Right lung (tissue), 2 donors: ENCODE measurements at regions not wholly inside any gene's neighbourhood (a gene's known extent, or its start where the extent isn't known, plus 50 kb on each side); places are given as distances from the start of the nearest gene placed in this dataset.
"Not testable (repeated sequence)": the region's sequence is repeated elsewhere in the genome, so short reads cannot be mapped to it uniquely, and the experiment has no call there.

Experiments
- DNase-seq, 2 donors: peaks; one replicate each; pipeline ENCODE4 v3.0.0-alpha.2; 2013

- DNase-seq: no peak
Measured at GRCh38 chr6:134821928-134822864, 127.7 kb downstream of the ALDH8A1 start.

DNA sequence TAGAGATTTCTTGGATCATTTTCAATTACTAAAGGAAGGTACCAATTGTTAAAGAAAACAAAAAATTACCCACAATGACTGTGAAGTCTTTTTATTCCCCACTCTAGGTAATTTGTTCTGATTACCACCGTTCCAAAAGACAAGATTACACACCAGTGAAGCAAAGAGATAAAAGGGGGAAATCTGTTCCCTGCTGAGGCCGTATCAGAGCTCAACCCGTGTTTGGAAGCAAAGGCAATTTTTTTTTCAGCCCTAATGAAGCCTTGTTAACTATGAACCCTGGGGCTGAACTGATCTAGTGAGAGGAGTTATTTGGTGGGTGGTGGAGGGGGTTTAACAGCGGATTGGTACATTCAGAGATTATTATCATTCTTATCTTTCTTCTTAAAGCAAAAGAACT lies 128.5 kb downstream of the ALDH8A1 start:
- no peak for DNase-seq

DNA sequence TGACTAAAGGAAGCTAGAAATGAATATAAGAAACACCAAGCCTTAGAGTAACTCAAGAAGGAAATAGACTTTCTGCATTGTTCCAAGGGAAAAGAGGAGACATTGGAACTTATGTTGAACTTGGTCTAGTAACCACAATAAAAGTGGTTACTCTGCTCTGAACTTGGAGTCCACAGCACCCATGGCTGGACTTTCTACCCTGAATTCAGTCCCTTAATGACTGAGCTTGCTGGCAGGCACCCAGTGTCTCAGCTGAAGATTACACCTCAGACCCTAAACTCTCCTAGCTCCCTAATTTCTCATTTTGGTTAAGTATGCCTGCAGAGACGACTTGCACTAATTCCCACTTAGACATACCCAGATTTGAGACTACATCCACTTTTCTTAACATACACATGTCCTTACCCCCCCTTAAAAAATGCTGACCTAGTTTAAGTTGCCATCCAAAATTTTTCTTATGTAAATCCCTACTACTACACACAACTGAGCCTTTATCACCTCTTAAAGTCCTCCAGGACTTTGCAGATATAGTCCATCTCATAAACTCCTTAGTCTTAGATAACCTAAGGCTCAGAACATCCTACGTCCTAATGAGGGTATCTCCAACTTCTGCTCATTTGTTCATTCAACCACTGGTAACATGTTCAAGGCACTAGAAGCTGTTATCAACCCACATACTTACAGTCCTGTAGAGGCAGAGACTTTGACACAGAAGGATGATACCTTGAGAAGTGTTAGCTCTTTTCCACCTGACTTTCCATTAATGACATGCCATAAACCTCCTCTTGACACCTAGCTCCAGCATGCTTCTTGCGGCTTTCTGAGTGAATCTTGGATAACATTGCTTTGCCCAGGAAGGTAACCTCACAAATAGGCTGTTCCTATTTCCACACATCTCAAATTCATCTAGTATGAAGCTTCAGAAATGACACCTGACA lies 129.8 kb downstream of the ALDH8A1 start:
- DNase-seq: no peak

- no peak for DNase-seq
Measured at GRCh38 chr6:134819236-134819635, 130.7 kb downstream of the ALDH8A1 start.

DNA sequence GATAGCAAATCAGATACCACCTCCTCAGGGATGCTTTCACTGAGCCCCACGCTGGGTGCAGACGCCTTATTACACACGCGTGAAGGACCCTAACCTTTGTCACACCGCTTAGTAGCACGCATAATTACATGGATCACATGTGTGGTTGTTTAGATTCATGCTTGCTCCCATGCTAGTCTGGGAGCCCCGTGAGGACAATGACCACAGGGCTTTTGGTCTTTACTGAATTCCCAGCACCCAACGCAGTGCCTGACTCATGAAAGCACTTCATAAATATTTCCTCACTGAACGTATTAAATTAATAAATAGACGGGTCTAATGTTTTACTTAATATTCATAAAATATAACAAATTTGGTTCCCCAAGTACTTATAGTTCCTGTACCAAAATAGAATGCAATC lies 132.5 kb downstream of the ALDH8A1 start:
- no peak for DNase-seq

- DNase-seq: no peak
Measured at GRCh38 chr6:134816780-134817179, 133.1 kb downstream of the ALDH8A1 start.

DNA sequence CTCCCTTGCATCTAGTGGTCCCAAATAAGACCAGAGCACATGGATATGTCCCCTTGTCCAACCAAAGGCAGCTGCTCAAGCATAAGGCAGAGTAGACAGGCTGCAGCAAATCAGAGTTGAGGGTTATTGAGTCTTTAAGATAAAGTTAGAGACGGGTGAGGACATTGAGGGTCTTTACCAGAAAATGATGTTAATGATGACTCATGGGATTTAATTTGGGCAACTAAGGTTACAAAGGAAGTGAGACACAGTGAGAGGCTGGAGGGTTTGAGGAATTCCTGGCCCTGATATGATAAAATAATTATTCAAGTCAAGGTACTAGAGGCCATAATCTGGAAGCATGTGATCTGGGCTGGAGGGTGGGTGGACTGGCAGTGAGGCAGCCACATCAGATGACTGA lies 133.6 kb downstream of the ALDH8A1 start:
- DNase-seq: no peak

GRCh38 chr6:134814076-134814695 lies 135.7 kb downstream of the ALDH8A1 start:
- DNase-seq: no peak

- no peak for DNase-seq
Measured at GRCh38 chr6:134813146-134813545, 136.8 kb downstream of the ALDH8A1 start.

DNA sequence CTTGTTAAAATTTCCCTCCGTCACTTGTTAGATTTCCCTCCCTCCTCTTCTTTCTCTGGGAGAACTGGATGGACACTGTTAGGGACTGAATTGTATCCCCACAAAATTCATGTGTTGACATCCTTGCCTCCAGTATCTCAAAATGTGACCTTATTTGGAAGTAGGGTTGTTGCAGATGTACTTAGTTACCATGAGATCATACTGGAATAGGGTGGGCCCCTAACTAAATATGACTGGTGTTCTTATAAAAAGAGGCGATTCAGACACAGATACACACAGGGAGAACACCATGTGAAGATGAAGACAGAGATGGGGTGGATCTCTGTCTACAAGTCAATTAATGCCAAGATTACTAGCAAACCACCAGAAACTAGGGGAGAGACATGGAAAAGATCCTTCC lies 139.5 kb downstream of the ALDH8A1 start:
- DNase-seq: no peak

GRCh38 chr6:134809130-134809529 lies 140.8 kb downstream of the ALDH8A1 start:
- DNase-seq: no peak

DNA sequence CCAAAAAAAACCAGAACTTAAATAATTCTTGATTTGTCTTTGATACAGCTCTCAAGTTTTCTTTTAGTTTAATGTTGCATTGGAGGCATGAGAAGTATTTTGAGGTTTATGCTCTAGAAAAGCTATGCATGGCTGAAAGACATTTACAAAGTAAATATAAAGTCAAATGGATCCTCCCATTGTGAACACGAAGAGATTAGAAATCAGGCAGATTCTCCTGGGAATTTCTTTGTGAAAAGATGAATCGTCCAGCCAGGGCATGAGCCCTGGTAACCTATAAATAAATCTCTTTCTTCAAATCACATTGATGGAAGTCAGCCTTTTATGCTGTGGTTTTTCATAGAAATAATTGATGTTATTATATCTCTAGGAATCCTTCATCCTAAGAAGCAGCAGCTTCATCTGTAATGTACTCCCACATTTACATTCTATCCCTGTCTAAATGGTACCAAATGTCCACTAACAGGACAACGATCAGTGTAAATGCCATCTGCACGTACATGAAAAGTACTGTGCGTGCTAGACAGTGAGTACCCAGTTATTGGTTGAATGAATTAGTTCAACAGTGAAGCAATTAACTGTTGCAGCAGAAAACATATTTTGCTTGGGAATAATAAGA lies 143.6 kb downstream of the ALDH8A1 start:
- no peak for DNase-seq

- no peak for DNase-seq
Measured at GRCh38 chr6:134805168-134805567, 144.7 kb downstream of the ALDH8A1 start.

DNA sequence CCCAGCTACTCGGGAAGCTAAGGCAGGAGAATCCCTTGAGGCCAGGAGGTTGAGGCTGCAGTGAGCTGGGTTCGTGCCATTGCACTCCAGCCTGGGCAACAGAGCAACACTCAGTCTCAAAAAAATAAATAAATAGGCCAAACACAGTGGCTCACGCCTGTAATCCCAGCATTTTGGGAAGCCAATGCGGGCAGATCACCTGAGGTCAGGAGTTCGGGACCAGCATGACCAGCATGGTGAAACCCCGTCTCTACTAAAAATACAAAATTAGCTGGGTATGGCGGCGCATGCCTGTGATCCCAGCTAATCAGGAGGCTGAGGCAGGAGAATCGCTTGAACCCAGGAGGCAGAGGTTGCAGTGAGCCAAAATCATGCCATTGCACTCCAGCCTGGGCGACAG lies 145.6 kb downstream of the ALDH8A1 start:
- DNase-seq: not testable (repeated sequence)

DNA sequence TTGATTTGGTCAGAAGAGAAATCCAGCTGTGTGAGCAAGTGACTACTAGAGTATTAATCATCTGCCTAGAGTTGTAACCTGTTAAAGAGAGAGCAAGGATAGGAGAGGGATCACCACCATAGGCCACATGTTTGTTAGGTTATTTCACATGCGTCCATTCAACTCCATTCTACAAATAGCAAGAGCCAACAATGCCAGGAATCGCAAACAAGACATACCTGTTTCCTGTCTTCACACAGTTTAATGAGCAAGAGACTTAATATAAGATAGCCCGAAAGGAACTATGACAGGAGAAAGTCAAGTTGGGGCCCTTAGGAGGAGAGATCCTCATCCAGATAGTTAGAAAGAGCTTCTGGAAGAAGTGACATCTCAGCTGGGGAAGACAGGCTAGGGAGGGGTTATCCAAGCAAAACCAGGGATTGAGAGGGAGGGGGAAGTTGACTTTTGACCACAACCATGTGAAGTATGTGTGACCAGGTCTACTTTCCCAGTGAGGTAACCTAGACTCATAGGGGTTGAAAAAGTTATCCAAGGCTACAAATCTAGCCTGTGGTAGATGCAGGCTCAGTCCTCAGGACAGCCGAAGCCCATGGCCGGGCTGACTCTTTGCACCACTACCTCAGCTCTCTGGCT lies 147.4 kb downstream of the ALDH8A1 start:
- no peak for DNase-seq

GRCh38 chr6:134797400-134798113 lies 152.3 kb downstream of the ALDH8A1 start:
- DNase-seq: no peak

GRCh38 chr6:134795691-134796090 lies 154.2 kb downstream of the ALDH8A1 start:
- no peak for DNase-seq

DNA sequence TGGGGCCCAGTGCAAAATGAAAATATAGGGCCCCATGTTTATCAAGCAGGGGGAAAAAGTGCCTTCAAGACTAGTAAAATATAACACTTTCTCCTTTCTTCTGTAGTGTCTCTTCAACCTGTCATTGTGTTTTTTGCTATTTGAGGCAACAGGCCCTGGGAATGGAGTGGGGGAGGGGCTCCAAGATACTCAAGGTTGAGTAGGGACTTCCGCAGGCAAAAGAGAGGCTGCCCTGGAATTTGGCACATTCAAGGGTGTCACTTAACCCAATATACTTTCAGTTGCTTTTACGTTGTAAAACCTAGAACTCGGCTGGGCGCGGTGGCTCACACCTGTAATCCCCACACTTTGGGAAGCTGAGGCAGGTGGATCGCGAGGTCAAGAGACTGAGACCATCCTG lies 154.9 kb downstream of the ALDH8A1 start:
- no peak for DNase-seq

DNA sequence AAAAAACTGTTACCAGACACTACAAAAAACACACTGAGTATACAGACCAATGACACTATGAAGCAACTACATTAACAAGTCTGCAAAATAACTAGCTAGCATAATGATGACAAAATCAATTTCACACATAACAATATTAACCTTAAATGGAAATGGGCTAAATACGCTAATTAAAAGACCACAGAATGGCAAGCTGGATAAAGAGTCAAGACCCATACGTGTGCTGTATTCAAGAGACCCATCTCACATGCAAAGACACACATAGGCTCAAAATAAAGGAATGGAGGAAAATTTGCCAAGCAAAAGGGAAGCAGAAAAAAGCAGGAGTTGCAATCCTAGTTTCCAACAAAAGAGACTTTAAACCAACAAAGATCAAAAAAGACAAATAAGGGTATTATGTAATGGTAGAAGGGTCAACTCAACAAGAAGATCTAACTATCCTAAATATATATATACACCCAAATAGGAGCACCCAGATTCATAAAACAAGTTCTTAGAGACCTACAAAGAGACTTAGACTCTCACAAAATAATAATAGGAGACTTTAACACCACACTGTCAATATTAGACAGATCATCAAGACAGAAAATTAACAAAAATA lies 158.6 kb downstream of the ALDH8A1 start:
- not testable (repeated sequence) for DNase-seq

GRCh38 chr6:134787261-134787877 lies 162.5 kb downstream of the ALDH8A1 start:
- no peak for DNase-seq
